ENCODE measurements at regions not wholly inside any gene's neighbourhood (a gene's known extent, or its start where the extent isn't known, plus 50 kb on each side); places are given as distances from the start of the nearest gene placed in this dataset.

GRCh38 chr3:181470349-181470748 is 241.4 kb upstream of the SOX2 start:
- Histone ChIP-seq H4K91ac (replicated peaks; ENCODE audit: insufficient read length, low read length) (no peak overlapping the region), H2BK12ac (ENCODE audit: low read depth, low read length) (no peak overlapping the region), H3K79me2 (ENCODE audit: control insufficient read depth in 1 of 2, insufficient read depth in 2 of 2, low read length in 2 of 2) (no peaks in the 10 kb centered on the region), H2AFZ (ENCODE audit: low read length) (no peak overlapping the region), H3K4ac (replicated peaks; ENCODE audit: insufficient read length, low read depth, low read length) (no peak overlapping the region), H3K4me2 (ENCODE audit: insufficient read depth in 1 of 2, low read depth in 2 of 2, low read length in 2 of 2) (no peak overlapping the region), H4K5ac (ENCODE audit: insufficient read length, low read depth, low read length) (no peak overlapping the region), H3K4me1 (replicated peaks in 1 of 4; ENCODE audit: control insufficient read depth in 3 of 4, insufficient read depth in 4 of 4, low read length in 3 of 4) (no peaks in the 10 kb centered on the region; a peak in 1 of 7 replicates), H2AK5ac (ENCODE audit: low read depth, low read length) (no peak overlapping the region), H3K18ac (ENCODE audit: extremely low read depth, low read length) (no peak overlapping the region), H4K20me1 (replicated peaks in 1 of 2; ENCODE audit: control insufficient read depth in 1 of 2, insufficient read depth in 2 of 2, low read length in 2 of 2) (no peaks in the 10 kb centered on the region), H4K8ac (ENCODE audit: extremely low read depth, insufficient read depth, low read length) (no peak overlapping the region), H3K56ac (replicated peaks; ENCODE audit: insufficient read length, low read depth, low read length) (no peak overlapping the region), H2BK120ac (replicated peaks; ENCODE audit: low read depth, low read length) (no peak overlapping the region), H3K23me2 (ENCODE audit: low read depth, low read length) (no peaks in the 10 kb centered on the region; the same call in 1 of the 2 replicates), H3K9me3 (ENCODE audit: insufficient read depth in 2 of 2, low read depth in 1 of 2, low read length in 1 of 2) (peaks cover 2 to 3% of the 10 kb centered on the region in 2 experiments; a peak in 2 of 4 replicates), H2BK20ac (ENCODE audit: low read length) (no peak overlapping the region), H3K36me3 (ENCODE audit: control insufficient read depth in 2 of 4, insufficient read depth in 4 of 4, low read length in 3 of 4) (no peaks in the 10 kb centered on the region), H3K27me3 (replicated peaks in 1 of 4; ENCODE audit: control insufficient read depth in 3 of 4, extremely low read depth in 1 of 4, insufficient read depth in 3 of 4, low read length in 3 of 4) (no peaks in the 10 kb centered on the region), H3K79me1 (ENCODE audit: low read depth, low read length) (no peaks in the 10 kb centered on the region), H2BK5ac (ENCODE audit: low read depth, low read length) (no peak overlapping the region), H3K14ac (ENCODE audit: insufficient read length) (no peak overlapping the region), H3K4me3 (ENCODE audit: extremely low read depth in 1 of 4, insufficient read depth in 2 of 4, low read depth in 3 of 4, low read length in 4 of 4) (no peak overlapping the region), H3K9ac (replicated peaks in 1 of 4; ENCODE audit: extremely low read depth in 1 of 4, low read depth in 3 of 4, low read length in 3 of 4) (no peak overlapping the region), H3K23ac (ENCODE audit: insufficient read length) (no peak overlapping the region), H3K27ac (ENCODE audit: low read depth, low read length) (no peak overlapping the region), H2BK15ac (ENCODE audit: low read length) (no peak overlapping the region)
- FAIRE-seq (no peak), DNase-seq (ENCODE audit: low read depth in 1 of 2, low spot score in 2 of 2) (no peak)
- ChIA-PET POLR2A (ENCODE audit: partially characterized antibody) (no interaction called here), CTCF (ENCODE audit: partially characterized antibody) (interaction anchor here (1.1 to 1.3 kb wide), 2 partner anchors 15 to 231 kb away, joined by 3 to 4 read pairs; no protein-coding TSS in a partner anchor)
- 92% methylated on average over 1 of the region's 1 CpG; no CpG with 5 or more reads in 1 of the 2 experiments for WGBS, 2 experiments (ENCODE audit: extremely low coverage in 1 of 2, insufficient coverage in 1 of 2, insufficient read length in 1 of 2, insufficient replicate concordance in 2 of 2, low coverage in 1 of 2, low lambda C conversion rate in 2 of 2, missing lambda C conversion rate in 1 of 2)
- no peak for TF ChIP-seq GABPA (IDR thresholded peaks at IDR 0.05; ENCODE audit: borderline replicate concordance, insufficient read depth, low read length)
- no peak for TF ChIP-seq SIN3A (conservative IDR thresholded peaks at IDR 0.05 in 1 of 2, IDR thresholded peaks at IDR 0.05 in 1 of 2; ENCODE audit: low read depth in 1 of 2, low read length in 2 of 2)
- TF ChIP-seq NANOG (IDR thresholded peaks at IDR 0.05; ENCODE audit: insufficient read depth, low read depth, low read length, poor library complexity, severe bottlenecking), result no peak
- no peak for TF ChIP-seq RXRA (IDR thresholded peaks at IDR 0.05; ENCODE audit: insufficient read depth, low read depth, low read length)
- TF ChIP-seq TAF7 (optimal IDR thresholded peaks at IDR 0.05; ENCODE audit: borderline replicate concordance, low read depth, low read length), result no peak
- TF ChIP-seq BACH1 (IDR thresholded peaks at IDR 0.05; ENCODE audit: low read length), result no peak
- TF ChIP-seq CHD1 (IDR thresholded peaks at IDR 0.05; ENCODE audit: low read depth, low read length), result no peak
- TF ChIP-seq, protein P1, sequence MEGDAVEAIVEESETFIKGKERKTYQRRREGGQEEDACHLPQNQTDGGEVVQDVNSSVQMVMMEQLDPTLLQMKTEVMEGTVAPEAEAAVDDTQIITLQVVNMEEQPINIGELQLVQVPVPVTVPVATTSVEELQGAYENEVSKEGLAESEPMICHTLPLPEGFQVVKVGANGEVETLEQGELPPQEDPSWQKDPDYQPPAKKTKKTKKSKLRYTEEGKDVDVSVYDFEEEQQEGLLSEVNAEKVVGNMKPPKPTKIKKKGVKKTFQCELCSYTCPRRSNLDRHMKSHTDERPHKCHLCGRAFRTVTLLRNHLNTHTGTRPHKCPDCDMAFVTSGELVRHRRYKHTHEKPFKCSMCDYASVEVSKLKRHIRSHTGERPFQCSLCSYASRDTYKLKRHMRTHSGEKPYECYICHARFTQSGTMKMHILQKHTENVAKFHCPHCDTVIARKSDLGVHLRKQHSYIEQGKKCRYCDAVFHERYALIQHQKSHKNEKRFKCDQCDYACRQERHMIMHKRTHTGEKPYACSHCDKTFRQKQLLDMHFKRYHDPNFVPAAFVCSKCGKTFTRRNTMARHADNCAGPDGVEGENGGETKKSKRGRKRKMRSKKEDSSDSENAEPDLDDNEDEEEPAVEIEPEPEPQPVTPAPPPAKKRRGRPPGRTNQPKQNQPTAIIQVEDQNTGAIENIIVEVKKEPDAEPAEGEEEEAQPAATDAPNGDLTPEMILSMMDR (IDR thresholded peaks at IDR 0.05; ENCODE audit: control extremely low read depth in 1 of 3, insufficient read depth in 1 of 3, low read depth in 1 of 3, low read length in 3 of 3), result no peak
- no peak for TF ChIP-seq SP1 (IDR thresholded peaks at IDR 0.05; ENCODE audit: low read depth, low read length)
- TF ChIP-seq MAFK (IDR thresholded peaks at IDR 0.05; ENCODE audit: low read depth, low read length), result no peak
- no peak for TF ChIP-seq YY1 (IDR thresholded peaks at IDR 0.05; ENCODE audit: low read depth, low read length)
- TF ChIP-seq JUN (IDR thresholded peaks at IDR 0.05; ENCODE audit: low read depth, low read length), result no peak
